ENCODE measurements at regions not wholly inside any gene's neighbourhood (a gene's known extent, or its start where the extent isn't known, plus 50 kb on each side); places are given as distances from the start of the nearest gene placed in this dataset.

- Histone ChIP-seq H4K20me1 (ENCODE audit: low read depth) (no peaks in the 10 kb centered on the region), H3K4me3 (no peak overlapping the region), H3K27me3 (no peaks in the 10 kb centered on the region), H3F3A (ENCODE audit: low read depth) (no peaks in the 10 kb centered on the region), H3K27ac (no peak overlapping the region), H3K9ac (no peak overlapping the region), H3K4me2 (no peak overlapping the region), H3K9me3 (ENCODE audit: low read depth) (no peaks in the 10 kb centered on the region), H2AFZ (replicated peaks) (no peak overlapping the region), H3K36me3 (no peaks in the 10 kb centered on the region), H3K4me1 (peaks cover 7% of the 10 kb centered on the region), H3K79me2 (ENCODE audit: low read depth) (no peaks in the 10 kb centered on the region)
- no peak overlapping the region for H3K4me3 Mint-ChIP-seq
- H3K36me3 Mint-ChIP-seq, result no peaks in the 10 kb centered on the region
- no peak for DNase-seq (ENCODE audit: low spot score)
- H3K27ac Mint-ChIP-seq, result no peak overlapping the region
- peaks cover 4% of the 10 kb centered on the region for H3K4me1 Mint-ChIP-seq
- no peaks in the 10 kb centered on the region for H3K9me3 Mint-ChIP-seq
- TF ChIP-seq CTCF (IDR thresholded peaks at IDR 0.05) (no peak), EZH2 (IDR thresholded peaks at IDR 0.05) (no peak), EZH2phosphoT487 (IDR thresholded peaks at IDR 0.05) (no peak)
- no peaks in the 10 kb centered on the region for H3K27me3 Mint-ChIP-seq (ENCODE audit: insufficient read depth, low read depth)
These were observed 543.6 kb upstream of the SMIM31 start for GRCh38 chr4:164210377-164210776.

GRCh38 chr4:164212134-164212533 is 541.8 kb upstream of the SMIM31 start:
- Histone ChIP-seq H4K20me1 (ENCODE audit: low read depth) (no peaks in the 10 kb centered on the region), H3F3A (ENCODE audit: low read depth) (no peaks in the 10 kb centered on the region), H3K9ac (no peak overlapping the region), H3K27ac (no peak overlapping the region), H3K27me3 (no peaks in the 10 kb centered on the region), H3K4me3 (no peak overlapping the region), H3K79me2 (ENCODE audit: low read depth) (no peaks in the 10 kb centered on the region), H3K9me3 (ENCODE audit: low read depth) (no peaks in the 10 kb centered on the region), H3K36me3 (no peaks in the 10 kb centered on the region), H2AFZ (replicated peaks) (no peak overlapping the region), H3K4me2 (no peak overlapping the region), H3K4me1 (peaks cover 7% of the 10 kb centered on the region)
- peaks cover 4% of the 10 kb centered on the region for H3K4me1 Mint-ChIP-seq
- DNase-seq (ENCODE audit: low spot score), result no peak
- no peaks in the 10 kb centered on the region for H3K36me3 Mint-ChIP-seq
- H3K27ac Mint-ChIP-seq, result no peak overlapping the region
- TF ChIP-seq EZH2 (IDR thresholded peaks at IDR 0.05) (no peak), EZH2phosphoT487 (IDR thresholded peaks at IDR 0.05) (no peak)
- H3K9me3 Mint-ChIP-seq, result no peaks in the 10 kb centered on the region
- H3K27me3 Mint-ChIP-seq (ENCODE audit: insufficient read depth, low read depth), result no peaks in the 10 kb centered on the region
- H3K4me3 Mint-ChIP-seq, result no peak overlapping the region

GRCh38 chr4:164212714-164213113 is 541.2 kb upstream of the SMIM31 start:
- H3K4me3 ChIP-seq, result no peak overlapping the region
- no peaks in the 10 kb centered on the region for H3K27me3 ChIP-seq
- H3K27me3 Mint-ChIP-seq (ENCODE audit: insufficient read depth, low read depth), result no peaks in the 10 kb centered on the region

More at GRCh38 chr4:164212714-164213113, 541.2 kb upstream of the SMIM31 start:
- TF ChIP-seq EZH2phosphoT487 (IDR thresholded peaks at IDR 0.05) (no peak), EZH2 (IDR thresholded peaks at IDR 0.05) (no peak), CTCF (IDR thresholded peaks at IDR 0.05) (no peak)
- H3K4me1 Mint-ChIP-seq, result no peaks in the 10 kb centered on the region
- no peak overlapping the region for H3K4me2 ChIP-seq
- no peaks in the 10 kb centered on the region for H3K79me2 ChIP-seq (ENCODE audit: low read depth)
- no peaks in the 10 kb centered on the region for H3K9me3 Mint-ChIP-seq
- no peaks in the 10 kb centered on the region for H3K36me3 Mint-ChIP-seq
- no peaks in the 10 kb centered on the region for H3K36me3 ChIP-seq
- H4K20me1 ChIP-seq (ENCODE audit: low read depth), result no peaks in the 10 kb centered on the region
- no peaks in the 10 kb centered on the region for H3F3A ChIP-seq (ENCODE audit: low read depth)
- no peak overlapping the region for H3K27ac ChIP-seq
- no peak for DNase-seq (ENCODE audit: low spot score)
- no peak overlapping the region for H2AFZ ChIP-seq (replicated peaks)
- no peak overlapping the region for H3K27ac Mint-ChIP-seq
- no peak overlapping the region for H3K9ac ChIP-seq
- H3K4me1 ChIP-seq, result peaks cover 4% of the 10 kb centered on the region
- H3K4me3 Mint-ChIP-seq, result no peak overlapping the region
- H3K9me3 ChIP-seq (ENCODE audit: low read depth), result no peaks in the 10 kb centered on the region
